ENCODE measurements at regions not wholly inside any gene's neighbourhood (a gene's known extent, or its start where the extent isn't known, plus 50 kb on each side); places are given as distances from the start of the nearest gene placed in this dataset.
"Not testable (repeated sequence)": the region's sequence is repeated elsewhere in the genome, so short reads cannot be mapped to it uniquely, and the experiment has no call there.

GRCh38 chr7:73918926-73919693, 58.2 kb downstream of the TMEM270 start:
- DNase-seq: no peak

GRCh38 chr7:73919694-73920375, 58.9 kb downstream of the TMEM270 start:
- no peak for DNase-seq

- no peak for DNase-seq
Measured at GRCh38 chr7:73920406-73921134, 59.6 kb downstream of the TMEM270 start.

- no peak for DNase-seq
Measured at GRCh38 chr7:73921623-73922528, 60.9 kb downstream of the TMEM270 start.

- not testable (repeated sequence) for DNase-seq
Measured at GRCh38 chr7:73928644-73929043, 67.7 kb downstream of the TMEM270 start.

- no peak for DNase-seq
Measured at GRCh38 chr7:73931502-73931901, 70.5 kb downstream of the TMEM270 start.

DNA sequence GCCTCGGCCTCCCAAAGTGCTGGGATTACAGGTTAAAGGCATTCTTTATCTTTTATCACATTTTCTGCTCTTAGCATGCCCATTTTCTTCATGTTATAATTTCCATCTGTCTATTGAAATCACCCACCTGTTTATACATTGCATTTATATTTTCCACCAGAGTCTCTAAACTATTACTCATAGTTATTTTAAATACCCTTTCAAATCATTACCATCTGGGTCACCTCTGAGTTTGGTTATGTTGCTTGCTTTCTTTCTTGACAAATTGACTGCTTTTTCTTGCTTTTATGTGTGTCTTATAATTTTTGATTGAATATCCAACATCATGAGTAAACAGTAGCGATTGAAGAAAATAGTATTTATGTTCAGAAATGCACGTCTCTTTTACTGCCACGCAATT, 71.4 kb downstream of the TMEM270 start:
- DNase-seq: no peak

DNA sequence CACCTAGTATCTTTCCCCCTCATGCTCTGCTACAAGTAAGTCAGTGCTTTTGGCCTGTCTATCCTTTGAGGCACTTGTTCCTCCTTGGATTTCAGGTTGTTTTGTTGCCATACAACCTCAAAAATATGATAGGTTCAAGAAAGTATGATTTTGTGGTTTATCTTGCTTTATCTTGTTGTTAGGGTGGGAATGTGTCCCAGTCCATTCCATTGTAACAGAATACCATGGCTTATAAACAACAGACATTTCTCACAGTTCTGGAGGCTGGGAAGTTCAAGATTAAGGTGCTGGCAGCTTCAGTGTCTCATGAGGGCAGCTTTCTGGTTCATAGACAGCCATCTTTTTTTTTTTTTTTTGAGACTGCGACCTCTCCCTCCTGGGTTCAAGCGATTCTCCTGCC, 72.1 kb downstream of the TMEM270 start:
- DNase-seq: no peak

- no peak for DNase-seq
Measured at GRCh38 chr7:73936967-73937366, 76.0 kb downstream of the TMEM270 start.

GRCh38 chr7:73937650-73938049, 76.7 kb downstream of the TMEM270 start:
- not testable (repeated sequence) for DNase-seq

DNA sequence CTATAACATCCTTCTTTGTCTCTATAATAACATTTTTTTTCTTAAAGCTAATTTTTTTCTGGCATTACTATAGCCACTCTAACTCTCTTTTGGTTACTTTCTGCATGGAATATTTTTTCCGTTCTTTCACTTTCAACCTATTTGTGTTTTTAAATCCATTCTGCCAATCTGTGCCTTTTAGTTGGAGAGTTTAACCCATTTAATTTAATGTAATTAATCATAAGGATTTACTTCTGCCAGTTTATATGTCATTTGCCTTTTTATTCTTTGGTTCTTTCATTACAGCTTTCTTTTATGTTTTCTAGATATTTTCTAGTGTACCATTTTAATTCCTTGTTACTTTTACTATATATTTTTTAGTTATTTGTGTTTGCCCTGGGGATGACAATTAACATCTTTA, 78.6 kb downstream of the TMEM270 start:
- no peak for DNase-seq

- DNase-seq: no peak
Measured at GRCh38 chr7:73940701-73941238, 79.8 kb downstream of the TMEM270 start.

DNA sequence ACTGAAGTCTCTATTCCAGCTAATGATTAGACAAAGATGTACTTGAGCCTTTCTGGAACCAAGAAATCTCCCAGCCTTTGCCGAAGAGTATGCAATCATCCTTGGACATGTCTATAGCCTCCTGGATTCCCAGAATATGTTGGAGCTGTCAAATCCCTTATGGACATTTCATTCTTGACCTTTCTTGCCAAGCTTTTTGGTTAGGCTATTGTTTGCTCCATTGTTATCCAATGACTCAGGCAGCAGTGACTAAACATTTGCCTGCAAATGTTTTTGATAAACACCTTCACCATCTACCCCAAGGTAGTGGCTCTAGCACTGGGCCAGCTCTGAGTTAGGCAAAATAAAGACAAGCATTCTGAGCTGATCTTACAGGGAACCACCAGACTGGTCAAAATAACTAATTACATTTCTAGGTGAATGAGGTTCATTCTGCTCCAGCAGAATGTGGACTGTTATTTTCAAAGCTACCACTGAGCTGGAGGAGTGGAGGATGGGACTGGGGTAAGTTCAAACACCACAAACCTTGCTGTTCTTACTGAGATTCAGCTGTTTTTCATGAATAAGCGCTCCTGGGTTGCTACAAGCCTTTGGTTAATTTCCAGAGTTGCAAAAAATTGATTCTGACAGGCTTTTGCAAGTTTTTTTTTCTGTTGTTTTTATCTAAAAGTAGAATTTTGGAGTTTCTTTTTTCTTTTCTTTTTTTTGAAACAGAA, 81.0 kb downstream of the TMEM270 start:
- DNase-seq: peak; percentile 79

DNA sequence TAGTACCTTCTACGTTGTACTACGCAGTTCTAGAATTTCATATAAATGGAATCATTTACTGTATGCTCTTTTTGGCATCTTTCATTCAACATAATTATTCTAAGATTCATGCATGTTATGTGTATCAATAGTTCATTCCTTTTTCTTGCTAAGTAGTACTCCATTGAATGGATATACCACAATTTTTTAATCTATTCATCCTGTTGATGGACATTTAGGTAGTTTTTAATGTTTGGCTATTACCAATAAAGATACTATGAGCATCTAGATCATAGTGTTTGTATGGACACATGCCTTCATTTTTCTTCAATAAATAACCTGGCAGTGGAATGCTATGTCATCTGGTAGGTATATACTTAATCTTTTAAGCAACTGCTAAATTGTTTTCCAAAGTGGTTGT, 83.0 kb upstream of the ELN start:
- DNase-seq: no peak

GRCh38 chr7:73948287-73948686, 79.7 kb upstream of the ELN start:
- no peak for DNase-seq

DNA sequence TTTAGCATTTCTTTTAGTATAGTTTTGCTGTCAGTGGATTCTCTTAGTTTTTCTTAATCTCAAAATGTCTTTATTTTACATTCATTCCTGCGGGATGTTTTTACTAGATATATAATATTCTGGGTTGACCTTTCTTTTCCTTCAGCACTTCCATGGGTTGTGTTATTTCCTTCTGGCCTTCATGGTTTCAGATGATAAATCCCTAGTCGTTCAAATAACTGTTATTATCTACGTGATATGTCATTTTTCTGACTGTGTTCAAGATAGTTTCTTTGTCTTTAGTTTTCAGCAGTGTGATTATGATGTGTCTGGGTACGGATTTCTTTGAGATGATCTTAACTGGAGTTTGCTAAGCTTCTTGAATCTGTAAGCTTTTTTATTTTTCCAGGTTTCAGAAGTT, 75.7 kb upstream of the ELN start:
- no peak for DNase-seq

DNA sequence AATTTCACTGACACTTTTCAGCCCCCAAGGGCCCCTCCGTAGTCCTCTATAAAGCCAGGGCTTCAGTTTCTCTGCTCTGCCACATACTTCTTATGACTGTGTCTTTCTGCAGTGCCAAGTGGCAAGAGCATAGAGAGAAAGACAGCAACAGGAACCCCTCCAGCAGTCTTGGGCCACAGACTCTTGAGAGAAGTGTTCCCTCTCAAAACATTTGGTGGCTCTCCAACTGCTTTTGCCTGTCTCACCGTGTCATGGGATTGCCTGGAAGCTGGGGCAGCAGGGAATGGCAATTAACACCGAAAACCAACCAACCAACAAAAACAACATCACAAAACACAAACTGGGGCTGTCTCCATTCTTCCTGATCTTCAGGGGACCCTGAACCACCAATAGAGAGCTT, 73.8 kb upstream of the ELN start:
- no peak for DNase-seq

GRCh38 chr7:73954861-73955260, 73.1 kb upstream of the ELN start:
- DNase-seq: no peak

GRCh38 chr7:73960548-73960947, 67.4 kb upstream of the ELN start:
- no peak for DNase-seq

DNA sequence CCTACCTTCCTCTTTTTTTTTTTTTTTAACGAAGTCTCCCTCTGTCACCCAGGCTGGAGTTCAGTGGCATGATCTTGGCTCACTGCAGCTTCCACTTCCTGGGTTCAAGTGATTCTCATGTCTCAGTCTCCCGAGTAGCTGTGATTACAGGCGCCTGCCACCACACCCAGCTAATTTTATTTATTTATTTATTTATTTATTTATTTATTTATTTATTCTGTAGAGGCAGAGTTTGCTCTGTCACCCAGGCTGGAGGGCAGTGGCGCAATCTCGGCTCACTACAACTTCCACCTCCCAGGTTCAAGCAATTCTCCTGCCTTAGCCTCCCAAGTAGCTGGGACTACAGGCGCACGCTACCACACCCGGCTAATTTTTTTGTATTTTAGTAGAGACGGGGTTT, 66.0 kb upstream of the ELN start:
- DNase-seq: not testable (repeated sequence)

DNA sequence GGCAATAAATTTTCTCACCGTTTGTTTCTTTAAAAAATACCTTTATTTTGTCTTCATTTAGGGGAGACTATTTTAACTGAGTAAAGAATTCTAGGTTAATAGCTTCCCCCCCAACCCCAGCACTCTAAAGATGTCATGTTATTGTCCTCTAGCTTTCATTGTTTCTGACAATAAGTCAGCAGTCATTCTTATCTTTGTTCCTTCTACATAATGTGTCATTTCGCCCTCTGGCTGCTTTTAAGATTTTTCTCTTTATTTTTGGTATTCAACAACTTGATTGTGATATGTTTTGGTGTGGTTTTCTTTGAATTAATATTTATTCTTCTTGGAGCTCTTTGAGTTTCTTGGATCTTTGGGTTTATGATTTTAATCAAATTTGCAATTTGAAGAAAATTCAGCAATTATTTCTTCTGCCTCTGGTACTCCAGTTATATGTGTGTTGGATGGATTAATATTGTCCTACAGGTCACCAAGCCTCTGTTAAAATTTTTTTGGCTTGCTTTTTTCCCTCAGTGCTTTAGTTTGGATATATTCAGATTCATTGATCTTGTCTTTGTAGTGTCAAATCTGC, 64.6 kb upstream of the ELN start:
- no peak for DNase-seq

All from dermis blood vessel endothelial cell (primary cell).